Mucosa of descending colon (tissue), 3 donors: ENCODE measurements at regions not wholly inside any gene's neighbourhood (a gene's known extent, or its start where the extent isn't known, plus 50 kb on each side); places are given as distances from the start of the nearest gene placed in this dataset.

Source experiments
- ATAC-seq: fragments of 200-7000 bp; cut with Tn5 transposase; one replicate; pipeline ENCODE4 v1.9.1; 2020; ENCODE audit warnings: mild to moderate bottlenecking, moderate library complexity
- DNase-seq, 3 donors: peaks; one replicate each; pipeline ENCODE4 v3.0.0-alpha.2; 2020
- H3K36me3 ChIP-seq: fragments of 200-600 bp; one replicate; pipeline ENCODE4 v1.8.0; 2021; ENCODE audit warnings: low read depth, mild to moderate bottlenecking
- H3K4me1 ChIP-seq: fragments of 200-600 bp; one replicate; pipeline ENCODE4 v1.8.0; 2021; ENCODE audit warnings: low read depth, mild to moderate bottlenecking
- H3K4me3 ChIP-seq: fragments of 200-600 bp; one replicate; pipeline ENCODE4 v1.8.0; 2021; ENCODE audit warnings: mild to moderate bottlenecking
- H3K9me3 ChIP-seq: fragments of 200-600 bp; one replicate; pipeline ENCODE4 v1.8.0; 2021; ENCODE audit warnings: mild to moderate bottlenecking
- intact Hi-C, 2 donors: fragments of 100-400 bp; cut with DNase I in 1 of 2; cut with micrococcal nuclease in 1 of 2; formaldehyde crosslinking; loops; one replicate each; pipeline versions ENCODE4 v1.11.0 to v1.11.1; 2022; cut with DNase I, micrococcal nuclease
- TF ChIP-seq, protein P1 (sequence below): fragments of 200-600 bp; IDR thresholded peaks from one replicate; pipeline ENCODE4 v1.8.0; 2022; ENCODE audit warnings: antibody characterized with exemption, mild to moderate bottlenecking
- donor health status: DM: no; HTN: no; CAD: no; lungs with moderate emphysema.
- donor health status: DM: no; HTN: no; CAD: no.
- donor health status: DM: no; HTN: yes; CAD: no.

DNA sequence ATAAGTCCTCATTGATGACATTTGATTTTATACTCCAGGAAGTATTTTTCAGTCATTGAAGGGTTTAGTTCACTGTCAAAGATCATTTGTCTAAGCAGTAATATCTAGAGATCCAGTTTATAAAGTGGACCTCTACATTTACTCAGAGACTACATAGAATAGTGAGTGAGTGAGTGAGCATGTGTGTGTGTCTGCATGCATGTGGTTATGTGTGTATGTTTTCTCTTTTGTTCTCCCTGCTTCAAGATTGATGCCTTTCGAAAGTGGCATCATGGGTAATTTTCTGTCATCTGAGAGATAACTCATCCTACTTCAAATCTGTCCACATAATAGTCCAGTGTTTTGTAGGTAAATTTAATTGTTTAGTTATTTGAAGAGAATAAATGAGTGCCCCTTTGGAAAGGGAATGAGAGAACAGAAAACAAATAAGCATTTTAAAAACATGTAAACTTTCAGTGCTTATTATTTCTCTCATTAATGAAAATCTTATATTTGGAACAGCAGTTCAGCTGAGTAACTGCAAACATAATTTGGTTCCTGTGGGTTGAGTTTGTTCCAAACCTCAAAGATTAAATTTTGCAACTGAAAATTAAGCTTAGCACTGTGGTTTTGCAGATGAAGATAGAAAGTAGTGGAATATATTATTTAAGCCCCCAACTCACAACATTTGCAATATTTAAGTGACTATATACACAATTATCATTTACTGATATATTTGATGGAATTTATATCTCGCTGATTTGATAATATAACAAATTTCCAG, 1295.1 kb upstream of the C9orf72 start:
- Histone ChIP-seq H3K36me3 (no peaks in the 10 kb centered on the region), H3K4me3 (no peak overlapping the region), H3K9me3 (no peaks in the 10 kb centered on the region), H3K4me1 (no peaks in the 10 kb centered on the region)
- TF ChIP-seq, protein P1, sequence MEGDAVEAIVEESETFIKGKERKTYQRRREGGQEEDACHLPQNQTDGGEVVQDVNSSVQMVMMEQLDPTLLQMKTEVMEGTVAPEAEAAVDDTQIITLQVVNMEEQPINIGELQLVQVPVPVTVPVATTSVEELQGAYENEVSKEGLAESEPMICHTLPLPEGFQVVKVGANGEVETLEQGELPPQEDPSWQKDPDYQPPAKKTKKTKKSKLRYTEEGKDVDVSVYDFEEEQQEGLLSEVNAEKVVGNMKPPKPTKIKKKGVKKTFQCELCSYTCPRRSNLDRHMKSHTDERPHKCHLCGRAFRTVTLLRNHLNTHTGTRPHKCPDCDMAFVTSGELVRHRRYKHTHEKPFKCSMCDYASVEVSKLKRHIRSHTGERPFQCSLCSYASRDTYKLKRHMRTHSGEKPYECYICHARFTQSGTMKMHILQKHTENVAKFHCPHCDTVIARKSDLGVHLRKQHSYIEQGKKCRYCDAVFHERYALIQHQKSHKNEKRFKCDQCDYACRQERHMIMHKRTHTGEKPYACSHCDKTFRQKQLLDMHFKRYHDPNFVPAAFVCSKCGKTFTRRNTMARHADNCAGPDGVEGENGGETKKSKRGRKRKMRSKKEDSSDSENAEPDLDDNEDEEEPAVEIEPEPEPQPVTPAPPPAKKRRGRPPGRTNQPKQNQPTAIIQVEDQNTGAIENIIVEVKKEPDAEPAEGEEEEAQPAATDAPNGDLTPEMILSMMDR: no peak
- ATAC-seq: no peak
- intact Hi-C loops: no loop called here
- DNase-seq: no peak

DNA sequence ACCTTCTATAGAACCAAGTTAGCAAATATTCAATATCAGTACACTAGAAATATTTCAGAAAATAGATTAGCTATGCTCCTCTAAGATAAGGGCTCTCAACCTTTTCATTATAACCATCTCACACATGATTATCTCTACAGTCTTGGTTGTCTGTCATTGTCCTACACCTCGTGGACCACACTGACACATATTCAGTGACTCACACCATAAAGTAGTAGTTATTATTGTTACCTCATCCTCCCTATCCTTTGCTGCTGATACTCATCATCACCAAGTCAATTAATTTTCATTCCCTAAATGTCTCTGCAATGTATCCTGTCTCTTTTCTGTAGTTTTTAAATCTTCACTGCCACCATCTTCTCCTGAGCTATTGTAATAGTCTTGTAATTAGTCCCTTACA, 1309.2 kb upstream of the C9orf72 start:
- TF ChIP-seq, protein P1: no peak
- no peak for ATAC-seq
- Histone ChIP-seq H3K9me3 (no peaks in the 10 kb centered on the region), H3K36me3 (no peaks in the 10 kb centered on the region), H3K4me1 (no peaks in the 10 kb centered on the region), H3K4me3 (no peak overlapping the region)
- no peak for DNase-seq
- intact Hi-C loops: no loop called here

DNA sequence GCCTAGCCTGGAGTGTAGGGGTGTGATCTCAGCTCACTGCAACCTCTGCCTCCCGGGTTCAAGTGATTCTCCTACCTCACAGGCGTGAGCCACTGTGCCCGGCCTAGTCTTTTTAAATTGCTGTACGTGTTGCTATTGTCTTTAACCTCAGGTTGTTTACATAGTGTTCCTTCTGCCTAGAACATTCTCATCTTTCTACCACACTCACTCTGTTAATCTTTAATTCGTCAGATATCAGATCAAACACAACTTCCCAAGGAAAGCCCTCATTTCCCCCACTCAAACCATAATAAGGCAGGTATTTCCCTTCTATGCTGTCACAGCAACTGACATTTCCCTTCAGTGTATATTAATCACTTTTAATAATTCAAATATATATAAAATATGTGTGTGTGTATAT, 1310.0 kb upstream of the C9orf72 start:
- DNase-seq (no peak), ATAC-seq (peak; percentile 57)
- H3K36me3 ChIP-seq: no peaks in the 10 kb centered on the region
- intact Hi-C loops: no loop called here
- no peaks in the 10 kb centered on the region for H3K4me1 ChIP-seq
- H3K4me3 ChIP-seq: no peak overlapping the region
- TF ChIP-seq, protein P1: no peak
- no peaks in the 10 kb centered on the region for H3K9me3 ChIP-seq

DNA sequence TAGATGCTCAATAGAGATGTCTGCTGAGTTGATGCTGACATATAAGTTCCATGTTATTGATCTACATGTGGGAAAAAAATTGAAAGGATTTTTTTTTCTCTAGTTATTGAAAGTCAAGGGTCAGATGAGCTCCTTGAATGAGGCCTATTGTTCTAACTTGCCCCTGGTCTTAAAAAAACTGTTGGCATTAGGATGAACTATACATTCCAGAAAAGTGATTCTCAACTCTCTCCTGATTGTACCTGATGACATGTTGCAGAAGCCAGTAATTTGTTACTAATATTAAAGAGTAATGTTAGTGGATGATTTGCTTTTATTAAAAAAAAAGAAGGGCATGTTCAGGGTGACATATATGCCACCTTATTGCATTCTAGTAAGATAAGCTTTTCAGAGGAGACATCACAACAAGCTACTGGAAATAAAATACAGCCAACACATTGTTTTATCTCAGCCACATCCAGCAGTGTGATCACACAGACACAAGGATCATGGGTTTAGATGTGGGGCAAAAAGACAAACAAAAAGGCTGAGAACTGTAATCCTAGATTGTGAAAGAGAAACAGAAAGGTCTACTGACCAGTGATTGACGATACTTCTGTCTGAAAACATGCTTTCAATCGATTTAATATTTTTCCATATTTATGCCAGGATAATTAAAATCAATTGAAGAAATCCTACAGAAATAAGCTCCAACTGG, 1314.1 kb upstream of the C9orf72 start:
- Histone ChIP-seq H3K4me3 (no peak overlapping the region), H3K4me1 (no peaks in the 10 kb centered on the region), H3K36me3 (no peaks in the 10 kb centered on the region), H3K9me3 (no peaks in the 10 kb centered on the region)
- no peak for ATAC-seq
- DNase-seq: no peak
- TF ChIP-seq, protein P1: no peak
- intact Hi-C loops: no loop called here

DNA sequence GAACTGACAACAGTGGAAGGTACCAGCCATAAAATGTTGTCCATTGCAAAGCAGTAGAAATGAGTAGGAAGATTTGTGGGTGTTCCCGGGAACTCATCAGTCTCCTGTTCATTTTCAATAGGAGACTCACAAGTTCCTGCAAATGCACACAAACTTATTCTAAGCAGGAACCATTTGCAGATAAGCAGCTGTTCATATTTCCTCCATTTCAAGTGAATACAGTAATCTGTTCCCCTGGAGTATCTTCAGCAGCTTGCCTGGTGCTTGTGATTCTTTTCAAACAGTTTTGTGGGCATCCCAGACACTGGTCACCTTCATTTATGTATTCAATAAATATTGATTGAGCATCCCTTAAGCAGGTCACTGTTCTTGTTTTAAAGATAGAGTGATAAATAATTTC, 1315.5 kb upstream of the C9orf72 start:
- Histone ChIP-seq H3K36me3 (no peaks in the 10 kb centered on the region), H3K4me1 (no peaks in the 10 kb centered on the region), H3K9me3 (no peaks in the 10 kb centered on the region), H3K4me3 (no peak overlapping the region)
- no peak for DNase-seq
- TF ChIP-seq, protein P1: no peak
- intact Hi-C loops: no loop called here
- no peak for ATAC-seq
